ENCODE measurements at regions not wholly inside any gene's neighbourhood (a gene's known extent, or its start where the extent isn't known, plus 50 kb on each side); places are given as distances from the start of the nearest gene placed in this dataset.
"Not testable (repeated sequence)": the region's sequence is repeated elsewhere in the genome, so short reads cannot be mapped to it uniquely, and the experiment has no call there.

DNA sequence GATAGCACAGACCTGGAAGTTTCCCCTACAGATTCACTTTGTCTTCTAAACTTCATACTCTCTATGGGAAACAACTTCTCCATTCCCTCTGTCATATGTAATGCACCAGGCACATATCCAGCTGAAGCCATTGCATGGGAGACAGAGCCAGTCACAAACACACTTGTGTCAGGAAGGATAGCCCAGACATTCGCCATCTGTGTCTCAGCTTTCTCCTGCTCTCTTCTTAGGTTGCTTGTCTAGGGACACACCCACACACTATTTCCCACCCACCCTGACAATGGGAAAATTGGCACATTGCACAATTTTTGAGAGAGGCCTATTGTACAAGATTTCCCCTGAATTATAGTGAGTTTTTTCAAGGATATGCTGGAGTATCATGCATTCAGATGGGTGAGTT, 158.4 kb upstream of the MPDZ start:
- Histone ChIP-seq H3K36me3 (no peaks in the 10 kb centered on the region), H3K4me3 (ENCODE audit: low read depth, low read length) (no peak overlapping the region), H3K4me1 (no peaks in the 10 kb centered on the region; the same call in 1 of the 2 replicates), H3K27me3 (no peaks in the 10 kb centered on the region), H3K9me3 (no peaks in the 10 kb centered on the region)
- DNase-seq, result no peak
- TF ChIP-seq, protein P1, sequence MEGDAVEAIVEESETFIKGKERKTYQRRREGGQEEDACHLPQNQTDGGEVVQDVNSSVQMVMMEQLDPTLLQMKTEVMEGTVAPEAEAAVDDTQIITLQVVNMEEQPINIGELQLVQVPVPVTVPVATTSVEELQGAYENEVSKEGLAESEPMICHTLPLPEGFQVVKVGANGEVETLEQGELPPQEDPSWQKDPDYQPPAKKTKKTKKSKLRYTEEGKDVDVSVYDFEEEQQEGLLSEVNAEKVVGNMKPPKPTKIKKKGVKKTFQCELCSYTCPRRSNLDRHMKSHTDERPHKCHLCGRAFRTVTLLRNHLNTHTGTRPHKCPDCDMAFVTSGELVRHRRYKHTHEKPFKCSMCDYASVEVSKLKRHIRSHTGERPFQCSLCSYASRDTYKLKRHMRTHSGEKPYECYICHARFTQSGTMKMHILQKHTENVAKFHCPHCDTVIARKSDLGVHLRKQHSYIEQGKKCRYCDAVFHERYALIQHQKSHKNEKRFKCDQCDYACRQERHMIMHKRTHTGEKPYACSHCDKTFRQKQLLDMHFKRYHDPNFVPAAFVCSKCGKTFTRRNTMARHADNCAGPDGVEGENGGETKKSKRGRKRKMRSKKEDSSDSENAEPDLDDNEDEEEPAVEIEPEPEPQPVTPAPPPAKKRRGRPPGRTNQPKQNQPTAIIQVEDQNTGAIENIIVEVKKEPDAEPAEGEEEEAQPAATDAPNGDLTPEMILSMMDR (IDR thresholded peaks at IDR 0.05; ENCODE audit: low read depth, low read length), result no peak

DNA sequence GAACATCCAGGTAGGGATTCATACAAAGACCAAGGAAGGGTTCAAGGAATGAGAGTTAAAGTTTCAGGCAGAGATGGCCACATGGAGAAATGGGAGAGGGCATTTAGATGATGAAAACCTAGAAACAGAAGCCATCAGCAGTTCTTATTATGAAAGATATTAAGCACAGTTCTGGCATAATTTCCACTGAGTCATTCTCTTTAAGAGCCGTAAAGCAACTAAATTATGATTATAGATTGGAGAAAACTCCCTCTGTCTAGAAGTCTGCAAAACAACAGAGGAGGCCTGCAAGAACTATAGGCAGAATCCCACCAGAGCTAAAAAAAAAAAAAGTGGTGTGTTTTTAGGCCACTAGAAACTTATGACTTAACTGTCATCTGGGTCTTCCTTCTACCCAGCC, 157.1 kb upstream of the MPDZ start:
- H3K4me3 ChIP-seq (ENCODE audit: low read depth, low read length), result no peak overlapping the region
- TF ChIP-seq, protein P1 (IDR thresholded peaks at IDR 0.05; ENCODE audit: low read depth, low read length), result no peak
- no peaks in the 10 kb centered on the region for H3K27me3 ChIP-seq
- no peak for DNase-seq
- no peaks in the 10 kb centered on the region for H3K9me3 ChIP-seq
- no peaks in the 10 kb centered on the region; the same call in 1 of the 2 replicates for H3K4me1 ChIP-seq
- no peaks in the 10 kb centered on the region for H3K36me3 ChIP-seq

DNA sequence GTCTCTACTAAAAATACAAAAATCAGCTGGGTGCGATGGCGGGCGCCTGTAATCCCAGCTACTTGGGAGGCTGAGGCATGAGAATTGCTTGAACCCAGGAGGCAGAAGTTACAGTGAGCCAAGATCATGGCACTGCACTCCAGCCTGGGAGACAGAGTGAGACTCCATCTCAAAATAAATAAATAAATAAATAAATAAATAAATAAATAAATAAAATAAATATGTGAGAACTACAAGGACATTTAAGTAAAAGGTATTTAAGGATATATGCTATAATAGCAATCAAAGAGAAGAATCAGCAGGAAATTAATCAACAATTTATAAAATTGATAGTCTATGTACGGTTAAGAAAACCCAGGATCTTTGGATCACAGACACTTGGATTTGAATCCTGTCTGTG, 154.0 kb upstream of the MPDZ start:
- H3K36me3 ChIP-seq; DNase-seq; H3K4me3 ChIP-seq (ENCODE audit: low read depth, low read length); H3K9me3 ChIP-seq; H3K27me3 ChIP-seq: not testable (repeated sequence)
- peaks cover 11% of the 10 kb centered on the region for H3K4me1 ChIP-seq

DNA sequence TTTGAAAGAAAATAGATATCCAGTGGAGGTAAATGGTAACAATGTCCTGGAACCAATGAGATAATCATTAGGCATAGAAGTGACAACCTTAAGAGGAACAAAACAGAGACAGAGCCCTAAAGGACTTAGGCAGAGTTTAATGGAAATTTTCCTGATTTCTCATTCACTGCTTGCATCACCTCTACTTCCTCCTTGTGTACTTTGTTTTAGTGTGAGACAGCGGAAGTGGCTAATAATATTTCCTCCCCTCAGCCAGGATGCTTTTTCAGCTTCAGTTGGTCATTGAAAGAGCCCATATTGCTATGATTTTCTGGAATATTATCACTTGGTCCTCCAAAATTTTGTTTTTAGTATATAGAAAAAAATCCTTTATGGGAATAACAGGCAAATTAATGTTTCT, 153.4 kb upstream of the MPDZ start:
- peaks cover 12% of the 10 kb centered on the region for H3K4me1 ChIP-seq
- no peaks in the 10 kb centered on the region for H3K27me3 ChIP-seq
- no peak overlapping the region for H3K4me3 ChIP-seq (ENCODE audit: low read depth, low read length)
- no peaks in the 10 kb centered on the region for H3K36me3 ChIP-seq
- TF ChIP-seq, protein P1 (IDR thresholded peaks at IDR 0.05; ENCODE audit: low read depth, low read length), result no peak
- no peak for DNase-seq
- no peaks in the 10 kb centered on the region for H3K9me3 ChIP-seq

DNA sequence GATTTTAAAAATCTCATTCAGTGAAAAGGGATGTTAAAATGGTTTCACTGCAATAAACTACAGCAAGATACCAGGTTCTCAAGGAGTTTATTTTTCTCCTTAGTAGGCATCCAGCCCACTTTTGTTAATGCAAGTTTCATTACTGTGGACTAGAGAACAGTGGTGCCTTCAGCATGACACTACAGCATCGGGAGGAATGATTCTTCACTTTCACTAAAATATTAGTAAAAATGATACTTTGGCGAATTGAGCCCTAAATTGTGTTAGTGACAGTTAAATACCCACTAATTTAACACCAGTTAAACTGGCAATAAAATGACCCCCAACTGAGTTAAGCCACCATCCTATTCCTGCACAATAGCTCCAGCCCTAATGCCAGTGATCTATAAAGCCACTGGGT, 152.2 kb upstream of the MPDZ start:
- TF ChIP-seq, protein P1 (IDR thresholded peaks at IDR 0.05; ENCODE audit: low read depth, low read length), result no peak
- H3K36me3 ChIP-seq, result no peaks in the 10 kb centered on the region
- H3K27me3 ChIP-seq, result no peaks in the 10 kb centered on the region
- DNase-seq, result no peak
- H3K4me1 ChIP-seq, result peaks cover 15% of the 10 kb centered on the region
- no peaks in the 10 kb centered on the region for H3K9me3 ChIP-seq
- no peak overlapping the region for H3K4me3 ChIP-seq (ENCODE audit: low read depth, low read length)

DNA sequence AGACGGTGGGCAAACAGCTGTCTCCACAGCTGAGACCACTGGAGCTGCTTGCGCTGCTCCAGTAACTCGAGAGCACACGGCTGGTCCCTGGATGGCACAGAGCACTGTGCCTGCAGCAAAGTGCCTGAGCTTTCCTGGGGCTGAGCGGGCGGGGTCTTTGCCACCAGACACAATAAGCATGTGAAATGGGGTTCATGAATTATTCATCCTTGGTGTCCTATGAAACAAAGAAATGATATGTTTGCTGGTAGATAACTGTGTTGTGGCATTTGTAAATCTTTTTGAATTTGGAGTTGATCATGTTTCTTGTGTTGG, 151.7 kb upstream of the MPDZ start:
- Histone ChIP-seq H3K27me3 (no peaks in the 10 kb centered on the region), H3K36me3 (no peaks in the 10 kb centered on the region), H3K4me1 (peaks cover 15% of the 10 kb centered on the region), H3K4me3 (ENCODE audit: low read depth, low read length) (no peak overlapping the region), H3K9me3 (no peaks in the 10 kb centered on the region)
- DNase-seq, result no peak
- TF ChIP-seq, protein P1 (IDR thresholded peaks at IDR 0.05; ENCODE audit: low read depth, low read length), result no peak

Data from BE2C (cell line).